Cardiac fibroblast (primary cell): ENCODE measurements at regions not wholly inside any gene's neighbourhood (a gene's known extent, or its start where the extent isn't known, plus 50 kb on each side); places are given as distances from the start of the nearest gene placed in this dataset.

Source experiments
- DNase-seq, 2 donors: peaks; one replicate each; pipeline versions ENCODE4 v3.0.0 to v3.0.0-alpha.2; 2010; ENCODE audit warnings: low read depth in 2 of 2
- H3K4me3 ChIP-seq, 2 donors: replicated peaks in 1 of 2; 1 replicate in 1 of 2; 2 replicates in 1 of 2; pipeline ENCODE4 v1.5.1; 2011; ENCODE audit warnings: low read depth in 2 of 2, low read length in 2 of 2, mild to moderate bottlenecking in 2 of 2, moderate library complexity in 1 of 2
- TF ChIP-seq, protein P1 (sequence below): IDR thresholded peaks from one replicate; pipeline ENCODE4 v1.5.1; 2011; ENCODE audit warnings: low read depth, mild to moderate bottlenecking, low read length, inconsistent platforms

- no peak for DNase-seq
- no peak overlapping the region for H3K4me3 ChIP-seq
- TF ChIP-seq, protein P1, sequence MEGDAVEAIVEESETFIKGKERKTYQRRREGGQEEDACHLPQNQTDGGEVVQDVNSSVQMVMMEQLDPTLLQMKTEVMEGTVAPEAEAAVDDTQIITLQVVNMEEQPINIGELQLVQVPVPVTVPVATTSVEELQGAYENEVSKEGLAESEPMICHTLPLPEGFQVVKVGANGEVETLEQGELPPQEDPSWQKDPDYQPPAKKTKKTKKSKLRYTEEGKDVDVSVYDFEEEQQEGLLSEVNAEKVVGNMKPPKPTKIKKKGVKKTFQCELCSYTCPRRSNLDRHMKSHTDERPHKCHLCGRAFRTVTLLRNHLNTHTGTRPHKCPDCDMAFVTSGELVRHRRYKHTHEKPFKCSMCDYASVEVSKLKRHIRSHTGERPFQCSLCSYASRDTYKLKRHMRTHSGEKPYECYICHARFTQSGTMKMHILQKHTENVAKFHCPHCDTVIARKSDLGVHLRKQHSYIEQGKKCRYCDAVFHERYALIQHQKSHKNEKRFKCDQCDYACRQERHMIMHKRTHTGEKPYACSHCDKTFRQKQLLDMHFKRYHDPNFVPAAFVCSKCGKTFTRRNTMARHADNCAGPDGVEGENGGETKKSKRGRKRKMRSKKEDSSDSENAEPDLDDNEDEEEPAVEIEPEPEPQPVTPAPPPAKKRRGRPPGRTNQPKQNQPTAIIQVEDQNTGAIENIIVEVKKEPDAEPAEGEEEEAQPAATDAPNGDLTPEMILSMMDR = no peak
These were observed 230.8 kb upstream of the NRP1 start for GRCh38 chr10:33565231-33565630.

DNA sequence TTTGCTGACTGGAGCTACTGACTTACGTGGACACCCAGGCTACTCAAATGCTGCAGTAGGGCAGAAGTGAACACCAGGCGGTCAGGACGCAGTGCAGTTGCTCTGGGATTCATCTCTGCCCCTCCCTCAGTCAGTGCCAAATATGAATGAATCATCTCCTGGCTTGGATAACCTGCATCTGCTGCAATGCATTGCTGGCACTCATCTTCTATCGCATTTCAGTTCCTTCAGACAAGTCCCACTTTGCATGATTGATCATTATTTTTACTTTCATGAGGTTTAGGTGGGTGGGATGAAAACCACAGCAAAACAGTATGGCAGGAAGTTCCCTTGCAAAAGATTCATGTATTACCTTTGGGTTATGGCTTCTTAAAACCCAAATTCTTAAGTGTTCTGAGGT, 224.6 kb upstream of the NRP1 start:
- TF ChIP-seq, protein P1 = peak; percentile 36
- H3K4me3 ChIP-seq = no peak overlapping the region
- peak; percentile 83 for DNase-seq

- DNase-seq = no peak
- H3K4me3 ChIP-seq = no peak overlapping the region
- TF ChIP-seq, protein P1 = no peak
These were observed 222.8 kb upstream of the NRP1 start for GRCh38 chr10:33557313-33557712.

DNA sequence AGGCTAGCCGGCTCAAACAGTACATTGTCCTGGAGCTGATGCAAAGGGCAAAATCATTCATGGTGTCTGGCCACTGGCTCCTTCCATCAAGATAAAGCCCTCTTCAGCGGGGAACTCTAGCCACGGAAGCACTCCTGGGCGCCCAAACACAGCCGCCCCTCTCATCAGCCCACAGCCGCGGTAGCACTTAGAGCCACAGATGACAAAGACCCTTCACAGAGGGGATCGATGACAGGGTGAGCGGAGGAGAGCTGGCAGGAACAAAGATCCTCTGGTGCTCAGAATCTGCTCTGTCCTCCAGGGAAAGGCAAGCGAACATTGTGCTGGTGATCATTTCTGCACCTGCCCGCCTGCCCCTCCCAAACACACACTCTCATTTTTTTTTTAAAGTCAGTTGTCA, 222.2 kb upstream of the NRP1 start:
- DNase-seq = no peak
- no peak overlapping the region for H3K4me3 ChIP-seq
- TF ChIP-seq, protein P1 = no peak

DNA sequence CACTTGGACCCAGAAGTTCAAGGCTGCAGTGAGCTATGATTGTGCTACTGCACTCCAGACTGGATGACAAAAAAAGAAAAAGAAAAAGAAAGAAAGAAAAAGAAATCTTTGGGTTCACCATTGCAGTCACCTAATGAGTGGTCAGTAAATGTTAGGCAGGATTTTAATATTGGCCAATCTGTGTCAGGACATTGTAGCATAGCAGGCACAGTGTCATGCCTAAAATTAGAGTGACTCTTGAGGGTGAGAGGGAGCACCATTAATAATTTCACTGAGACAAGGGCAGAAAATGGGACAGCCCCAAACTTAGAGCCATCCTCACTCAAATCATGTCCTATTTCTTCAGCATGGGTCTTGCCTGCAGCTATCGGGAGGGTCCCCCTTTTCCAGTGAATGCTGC, 221.6 kb upstream of the NRP1 start:
- TF ChIP-seq, protein P1 = no peak
- DNase-seq = no peak
- H3K4me3 ChIP-seq = no peak overlapping the region

GRCh38 chr10:33553748-33554571, 219.5 kb upstream of the NRP1 start:
- no peak overlapping the region for H3K4me3 ChIP-seq
- TF ChIP-seq, protein P1 = no peak
- DNase-seq = no peak
